A549 (cell line): ENCODE measurements at regions not wholly inside any gene's neighbourhood (a gene's known extent, or its start where the extent isn't known, plus 50 kb on each side); places are given as distances from the start of the nearest gene placed in this dataset.

Source experiments
- ATAC-seq, 2 experiments: fragments of 200-7000 bp in 1 of 2; fragments of >200 bp in 1 of 2; cut with Nextera tagmentation in 1 of 2; cut with Tn5 transposase in 1 of 2; 3 replicates each; pipeline versions ENCODE4 v1.8.0 to v1.9.1; 2018 to 2020; ENCODE audit warnings: mild to moderate bottlenecking in 1 of 2, moderate library complexity in 1 of 2
- CTCF ChIA-PET: fragments of 300-600 bp; sonication (Branson Sonifier 250); formaldehyde crosslinking; extraction: SDS; loops from one replicate; lab custom pipeline; 2021; ENCODE audit warnings: antibody characterized with exemption, inconsistent platforms; lab: Yijun Ruan, JAX
- POLR2A ChIA-PET: fragments of 350-600 bp; formaldehyde crosslinking; extraction: SDS; loops from one replicate; lab custom pipeline; 2021; ENCODE audit warnings: antibody characterized with exemption, inconsistent platforms; lab: Yijun Ruan, JAX
- DNase-seq, 2 experiments: peaks; one replicate each; pipeline versions ENCODE4 v3.0.0 to v3.0.0-alpha.2; 2011 to 2016; ENCODE audit warnings: low read depth in 1 of 2, low spot score in 1 of 2
- FAIRE-seq: peaks from 2 replicates; lab custom pipeline; 2011; peaks lifted over from hg19 to GRCh38; lab: Jason Lieb, UNC
- H3K27ac ChIP-seq, 2 experiments: fragments of >200 bp; sonication (Bioruptor Twin); formaldehyde crosslinking; 3 replicates each; pipeline ENCODE4 v1.5.1; 2016 to 2017
- H3K4me1 ChIP-seq: fragments of >200 bp; sonication (Bioruptor Twin); formaldehyde crosslinking; 3 replicates; pipeline ENCODE4 v1.6.1; 2016
- H3K4me2 ChIP-seq: fragments of >200 bp; sonication (Bioruptor Twin); formaldehyde crosslinking; 3 replicates; pipeline ENCODE4 v1.6.1; 2016
- H3K4me3 ChIP-seq: fragments of >200 bp; sonication (Bioruptor Twin); formaldehyde crosslinking; 3 replicates; pipeline ENCODE4 v1.5.1; 2016
- H3K9me3 ChIP-seq: fragments of >200 bp; sonication (Bioruptor Twin); formaldehyde crosslinking; 3 replicates; pipeline ENCODE4 v1.6.1; 2016
- BHLHE40 ChIP-seq: IDR thresholded peaks from 2 replicates; pipeline ENCODE4 v1.6.1; 2012; ENCODE audit warnings: low read depth, low read length, inconsistent platforms
- CTCF ChIP-seq: fragments of >200 bp; sonication (Bioruptor Twin); formaldehyde crosslinking; IDR thresholded peaks from 3 replicates; pipeline ENCODE4 v1.5.1; 2016
- FOSB ChIP-seq: fragments of 250-450 bp; sonication (Bioruptor Pico); IDR thresholded peaks from 2 replicates; pipeline ENCODE4 v1.5.0; 2020; ENCODE audit warnings: mild to moderate bottlenecking, moderate library complexity
- HDAC2 ChIP-seq: fragments of 200-600 bp; sonication (generic); IDR thresholded peaks from 2 replicates; pipeline ENCODE4 v1.6.1; 2016
- HOXA7 ChIP-seq: fragments of 250-450 bp; sonication (Bioruptor Pico); IDR thresholded peaks from 2 replicates; pipeline ENCODE4 v1.5.0; 2020; ENCODE audit warnings: mild to moderate bottlenecking, moderate library complexity
- KDM1A ChIP-seq: fragments of 200-600 bp; sonication (generic); IDR thresholded peaks from 2 replicates; pipeline ENCODE4 v1.6.1; 2016; ENCODE audit warnings: low read depth, mild to moderate bottlenecking
- KDM5A ChIP-seq: fragments of 200-600 bp; sonication (generic); IDR thresholded peaks from 2 replicates; pipeline ENCODE4 v1.6.1; 2016; ENCODE audit warnings: antibody characterized with exemption, mild to moderate bottlenecking
- MAFK ChIP-seq: fragments of 450-650 bp; IDR thresholded peaks from 2 replicates; pipeline ENCODE4 v1.6.1; 2014; ENCODE audit not compliant: partially characterized antibody
- MAX ChIP-seq: IDR thresholded peaks from 2 replicates; pipeline ENCODE4 v1.6.1; 2012
- MAZ ChIP-seq: fragments of 150-350 bp; IDR thresholded peaks from 2 replicates; pipeline ENCODE4 v1.6.1; 2014; ENCODE audit warnings: antibody characterized with exemption, low read depth, low read length, borderline replicate concordance
- NPAS2 ChIP-seq: fragments of 250-450 bp; sonication (Bioruptor Pico); IDR thresholded peaks from 2 replicates; pipeline ENCODE4 v1.8.0; 2022; ENCODE audit warnings: mild to moderate bottlenecking, moderate library complexity, borderline replicate concordance
- RAD21 ChIP-seq, 2 experiments: fragments of >200 bp in 1 of 2; sonication (Bioruptor Twin) in 1 of 2; formaldehyde crosslinking in 1 of 2; IDR thresholded peaks in 1 of 2; conservative IDR thresholded peaks in 1 of 2; 2 replicates in 1 of 2; 3 replicates in 1 of 2; pipeline ENCODE4 v1.6.1; 2012 to 2018; ENCODE audit warnings: inconsistent platforms in 1 of 2
- RNF2 ChIP-seq: fragments of 200-600 bp; sonication (generic); IDR thresholded peaks from 2 replicates; pipeline ENCODE4 v1.6.1; 2016; ENCODE audit warnings: low read depth, mild to moderate bottlenecking, antibody characterized with exemption, moderate library complexity, borderline replicate concordance
- SMC3 ChIP-seq: fragments of >200 bp; sonication (Bioruptor Twin); formaldehyde crosslinking; IDR thresholded peaks from 3 replicates; pipeline ENCODE4 v1.6.1; 2018; ENCODE audit warnings: inconsistent platforms
- SREBF2 ChIP-seq: fragments of 450-650 bp; IDR thresholded peaks from 2 replicates; pipeline ENCODE4 v1.6.1; 2014; ENCODE audit warnings: mild to moderate bottlenecking, moderate library complexity
- ZSCAN20 ChIP-seq: fragments of 250-450 bp; sonication (Bioruptor Pico); IDR thresholded peaks from 2 replicates; pipeline ENCODE4 v1.8.0; 2022; ENCODE audit warnings: mild to moderate bottlenecking, moderate library complexity
- WGBS: methylation state at CpG from one replicate; pipeline ENCODE4 v1.1.6; 2017; ENCODE audit errors: missing lambda C conversion rate; 5-methylcytosine and 5-hydroxymethylcytosine counted together

GRCh38 chr4:123659730-123660129, 263.1 kb downstream of the SPRY1 start:
- WGBS, result 65% methylated on average over 1 of the region's 1 CpG
- Histone ChIP-seq H3K27ac (no peak overlapping the region), H3K4me3 (no peak overlapping the region), H3K9me3 (peaks cover 6% of the 10 kb centered on the region; the same call in 1 of the 3 replicates), H3K4me2 (no peak overlapping the region), H3K4me1 (no peaks in the 10 kb centered on the region)
- ChIA-PET CTCF (interaction anchor here (0.9 to 2.3 kb wide), 8 partner anchors 9 to 557 kb away, joined by 3 to 10 read pairs (median 4); no protein-coding TSS in a partner anchor), POLR2A (no interaction called here)
- ATAC-seq, result peak; percentile 47 to 71; a peak in 4 of 6 replicates
- no peak for FAIRE-seq
- TF ChIP-seq SMC3 (peak; percentile 38; the same call in 2 of the 3 replicates), RAD21 (conservative IDR thresholded peaks at IDR 0.05 in 1 of 2, IDR thresholded peaks at IDR 0.05 in 1 of 2) (peak; percentile 51 to 60), FOSB (CRISPR knock-in tag) (no peak), CTCF (peak; percentile 45), HDAC2 (no peak)
- DNase-seq, result peak in 1 of 2 experiments; percentile 12

GRCh38 chr4:123661080-123661737, 264.6 kb downstream of the SPRY1 start:
- no peak overlapping the region for H3K4me2 ChIP-seq
- ATAC-seq (no peak), FAIRE-seq (no peak), DNase-seq (peak in 1 of 2 experiments; percentile 10)
- H3K4me3 ChIP-seq, result no peak overlapping the region
- TF ChIP-seq CTCF (peak; percentile 65), RAD21 (conservative IDR thresholded peaks at IDR 0.05 in 1 of 2, IDR thresholded peaks at IDR 0.05 in 1 of 2) (peak; percentile 65 to 76), SMC3 (peak; percentile 67), MAX (no peak)
- no peak overlapping the region for H3K27ac ChIP-seq
- ChIA-PET CTCF (interaction anchor here (0.6 to 3.4 kb wide), 23 partner anchors 9 to 1809 kb away, joined by 3 to 17 read pairs (median 4); partner anchors contain the start of gene SPRY1), POLR2A (interaction anchor here (0.7 kb wide), 1 partner anchor 262 kb away, joined by 3 read pairs; no protein-coding TSS in a partner anchor)
- H3K9me3 ChIP-seq, result peaks cover 4% of the 10 kb centered on the region; the same call in 1 of the 3 replicates
- no peaks in the 10 kb centered on the region for H3K4me1 ChIP-seq

GRCh38 chr4:123662827-123663226, 266.2 kb downstream of the SPRY1 start:
- FAIRE-seq (no peak), ATAC-seq (no peak), DNase-seq (no peak)
- CTCF ChIA-PET, result interaction anchor here (3.4 kb wide), 1 partner anchor 98 kb away, joined by 17 read pairs; no protein-coding TSS in a partner anchor
- H3K4me3 ChIP-seq, result no peak overlapping the region
- no peak overlapping the region for H3K27ac ChIP-seq
- H3K9me3 ChIP-seq, result no peaks in the 10 kb centered on the region
- no peak for TF ChIP-seq CTCF
- no peak for TF ChIP-seq ZSCAN20 (CRISPR knock-in tag)
- TF ChIP-seq BHLHE40, result no peak
- TF ChIP-seq MAFK, result no peak
- no peak for TF ChIP-seq SREBF2
- TF ChIP-seq RNF2, result no peak
- TF ChIP-seq NPAS2 (CRISPR knock-in tag), result no peak
- TF ChIP-seq HOXA7 (CRISPR knock-in tag), result no peak
- no peak for TF ChIP-seq KDM1A
- no peak for TF ChIP-seq MAZ
- no peak for TF ChIP-seq KDM5A
- POLR2A ChIA-PET, result no interaction called here
- H3K4me1 ChIP-seq, result no peaks in the 10 kb centered on the region
- no peak overlapping the region for H3K4me2 ChIP-seq
